OCI-LY3 (cell line): ENCODE measurements at regions not wholly inside any gene's neighbourhood (a gene's known extent, or its start where the extent isn't known, plus 50 kb on each side); places are given as distances from the start of the nearest gene placed in this dataset.

Source experiments
- CTCF ChIP-seq: fragments of 200-600, 300-600 bp; sonication (generic); IDR thresholded peaks from 2 replicates; pipeline ENCODE4 v1.5.1; 2014; ENCODE audit warnings: antibody characterized with exemption, low read length, low read depth
- EZH2phosphoT487 ChIP-seq: fragments of 200-600 bp; shearing (Covaris generic); IDR thresholded peaks from 2 replicates; pipeline ENCODE4 v1.6.1; 2018; ENCODE audit warnings: antibody characterized with exemption, mixed run types, low read depth

- no peak for TF ChIP-seq CTCF
- no peak for TF ChIP-seq EZH2phosphoT487
These were observed 134.6 kb upstream of the PDZRN3 start for GRCh38 chr3:73759297-73759711.
